GM10266 (cell line): ENCODE measurements at regions not wholly inside any gene's neighbourhood (a gene's known extent, or its start where the extent isn't known, plus 50 kb on each side); places are given as distances from the start of the nearest gene placed in this dataset.

ENCODE experiments used
- DNase-seq: peaks from one replicate; pipeline ENCODE4 v3.0.0; 2012; ENCODE audit errors: extremely low spot score
- CTCF ChIP-seq: IDR thresholded peaks from 2 replicates; pipeline ENCODE4 v1.5.1; 2012; ENCODE audit warnings: mild to moderate bottlenecking, low read depth; ENCODE audit not compliant: control insufficient read depth, insufficient read depth; ENCODE audit errors: missing control alignments

GRCh38 chr1:88354256-88354655 is 329.8 kb upstream of the PKN2 start:
- no peak for DNase-seq
- TF ChIP-seq CTCF = no peak

- DNase-seq = no peak
- TF ChIP-seq CTCF = no peak
Observed at GRCh38 chr1:88357729-88358128, 326.3 kb upstream of the PKN2 start.

- no peak for DNase-seq
- no peak for TF ChIP-seq CTCF
Observed at GRCh38 chr1:88371436-88372023, 312.5 kb upstream of the PKN2 start.

- TF ChIP-seq CTCF = no peak
- DNase-seq = no peak
Observed at GRCh38 chr1:88375977-88376376, 308.1 kb upstream of the PKN2 start.

- no peak for TF ChIP-seq CTCF
- DNase-seq = no peak
Observed at GRCh38 chr1:88376421-88376820, 307.7 kb upstream of the PKN2 start.

GRCh38 chr1:88378560-88378959 is 305.5 kb upstream of the PKN2 start:
- TF ChIP-seq CTCF = no peak
- DNase-seq = no peak

- TF ChIP-seq CTCF = no peak
- no peak for DNase-seq
Observed at GRCh38 chr1:88394958-88395357, 289.1 kb upstream of the PKN2 start.
